ENCODE measurements at regions not wholly inside any gene's neighbourhood (a gene's known extent, or its start where the extent isn't known, plus 50 kb on each side); places are given as distances from the start of the nearest gene placed in this dataset.
A peak's percentile ranks its signal among the peaks of the same experiment; 100 is the strongest.

- no peaks in the 10 kb centered on the region for H3K9me3 Mint-ChIP-seq
- peaks cover 34% of the 10 kb centered on the region for H3K4me1 ChIP-seq (ENCODE audit: insufficient read depth)
Observed at GRCh38 chr6:114419175-114419574, 76.4 kb upstream of the HS3ST5 start.

GRCh38 chr6:114418304-114418972, 75.6 kb upstream of the HS3ST5 start:
- Histone ChIP-seq H3K27ac (ENCODE audit: low read depth) (no peak overlapping the region), H3K9me2 (ENCODE audit: insufficient read depth) (no peaks in the 10 kb centered on the region), H2AFZ (no peak overlapping the region), H3K79me2 (replicated peaks; ENCODE audit: insufficient read depth) (peaks cover 8% of the 10 kb centered on the region), H3K4me2 (no peak overlapping the region), H3K36me3 (ENCODE audit: insufficient read depth) (peaks cover 11% of the 10 kb centered on the region; the same call in 1 of the 2 replicates), H3K4me3 (no peak overlapping the region), H3F3A (replicated peaks; ENCODE audit: low read depth) (peaks cover 23% of the 10 kb centered on the region), H4K20me1 (replicated peaks; ENCODE audit: insufficient read depth) (no peaks in the 10 kb centered on the region), H3K27me3 (ENCODE audit: insufficient read depth) (no peaks in the 10 kb centered on the region), H3K4me1 (ENCODE audit: insufficient read depth) (peaks cover 34% of the 10 kb centered on the region)
- Mint-ChIP-seq H3K27ac (no peak overlapping the region), H3K4me3 (no peak overlapping the region; the same call in 2 of the 3 replicates), H3K9me3 (no peaks in the 10 kb centered on the region), H3K27me3 (ENCODE audit: insufficient read depth, low read depth, poor library complexity) (peaks cover 10% of the 10 kb centered on the region), H3K36me3 (ENCODE audit: low read depth) (peaks cover 69% of the 10 kb centered on the region), H3K4me1 (peaks cover 69% of the 10 kb centered on the region)
- TF ChIP-seq ZNF114 (CRISPR knock-in tag; IDR thresholded peaks at IDR 0.05), result no peak
- peak; percentile 67 for TF ChIP-seq POLR2AphosphoS5 (IDR thresholded peaks at IDR 0.05; ENCODE audit: low read depth)
- no peak for TF ChIP-seq CREB1 (CRISPR knock-in tag; IDR thresholded peaks at IDR 0.05; ENCODE audit: low read depth)
- no peak for TF ChIP-seq JUNB (IDR thresholded peaks at IDR 0.05; ENCODE audit: unreplicated experiment)
- TF ChIP-seq STAT1 (IDR thresholded peaks at IDR 0.05; ENCODE audit: unreplicated experiment), result no peak
- no peak for TF ChIP-seq NANOG (IDR thresholded peaks at IDR 0.05; ENCODE audit: borderline replicate concordance)
- ATAC-seq, result no peak
- no peak for DNase-seq (ENCODE audit: low spot score)

More at GRCh38 chr6:114419175-114419574, 76.4 kb upstream of the HS3ST5 start:
- H3K27ac ChIP-seq (ENCODE audit: low read depth), result peak overlapping the region; percentile 51
- peaks cover 23% of the 10 kb centered on the region for H3F3A ChIP-seq (replicated peaks; ENCODE audit: low read depth)
- Mint-ChIP-seq H3K36me3 (ENCODE audit: low read depth) (peaks cover 76% of the 10 kb centered on the region), H3K27ac (peak overlapping the region; percentile 20; the same call in 1 of the 2 replicates), H3K4me1 (peaks cover 73% of the 10 kb centered on the region), H3K27me3 (ENCODE audit: insufficient read depth, low read depth, poor library complexity) (peaks cover 10% of the 10 kb centered on the region), H3K4me3 (peak overlapping the region; percentile 2; the same call in 1 of the 3 replicates)
- TF ChIP-seq ZNF331 (CRISPR knock-in tag; IDR thresholded peaks at IDR 0.05; ENCODE audit: low read depth), result no peak
- 0 out of 2 replicates have a peak, but pooled peaks have one; percentile 49 for TF ChIP-seq POLR2AphosphoS5 (IDR thresholded peaks at IDR 0.05; ENCODE audit: low read depth)
- TF ChIP-seq CTCF (conservative IDR thresholded peaks at IDR 0.05; ENCODE audit: low read depth in 2 of 2), result no peak
- no peaks in the 10 kb centered on the region for H4K20me1 ChIP-seq (replicated peaks; ENCODE audit: insufficient read depth)
- no peak; the same call in 2 of the 3 replicates for ATAC-seq
- H3K4me3 ChIP-seq, result peak overlapping the region; percentile 27
- H3K27me3 ChIP-seq (ENCODE audit: insufficient read depth), result no peaks in the 10 kb centered on the region
- peaks cover 11% of the 10 kb centered on the region; the same call in 1 of the 2 replicates for H3K36me3 ChIP-seq (ENCODE audit: insufficient read depth)
- peak overlapping the region; percentile 63 for H3K4me2 ChIP-seq
- DNase-seq (ENCODE audit: low spot score), result no peak
- H3K9me2 ChIP-seq (ENCODE audit: insufficient read depth), result no peaks in the 10 kb centered on the region
- no peak overlapping the region for H2AFZ ChIP-seq
- peaks cover 11% of the 10 kb centered on the region for H3K79me2 ChIP-seq (replicated peaks; ENCODE audit: insufficient read depth)

Measured in GM23338 (cell line).